Testis (tissue), 2 donors: ENCODE measurements at regions not wholly inside any gene's neighbourhood (a gene's known extent, or its start where the extent isn't known, plus 50 kb on each side); places are given as distances from the start of the nearest gene placed in this dataset.

Experiments
- POLR2A ChIP-seq: fragments of 450-650 bp; IDR thresholded peaks from one replicate; pipeline ENCODE4 v1.6.1; 2017; ENCODE audit warnings: antibody characterized with exemption, mild to moderate bottlenecking, moderate library complexity
- TF ChIP-seq, protein P1 (sequence below), 3 experiments: fragments of 450-650 bp in 2 of 3; fragments of 200-600 bp in 1 of 3; sonication (generic) in 1 of 3; IDR thresholded peaks; one replicate each; pipeline ENCODE4 v1.5.1; 2016 to 2019; ENCODE audit warnings: antibody characterized with exemption in 3 of 3, mild to moderate bottlenecking in 2 of 3, moderate library complexity in 1 of 3

DNA sequence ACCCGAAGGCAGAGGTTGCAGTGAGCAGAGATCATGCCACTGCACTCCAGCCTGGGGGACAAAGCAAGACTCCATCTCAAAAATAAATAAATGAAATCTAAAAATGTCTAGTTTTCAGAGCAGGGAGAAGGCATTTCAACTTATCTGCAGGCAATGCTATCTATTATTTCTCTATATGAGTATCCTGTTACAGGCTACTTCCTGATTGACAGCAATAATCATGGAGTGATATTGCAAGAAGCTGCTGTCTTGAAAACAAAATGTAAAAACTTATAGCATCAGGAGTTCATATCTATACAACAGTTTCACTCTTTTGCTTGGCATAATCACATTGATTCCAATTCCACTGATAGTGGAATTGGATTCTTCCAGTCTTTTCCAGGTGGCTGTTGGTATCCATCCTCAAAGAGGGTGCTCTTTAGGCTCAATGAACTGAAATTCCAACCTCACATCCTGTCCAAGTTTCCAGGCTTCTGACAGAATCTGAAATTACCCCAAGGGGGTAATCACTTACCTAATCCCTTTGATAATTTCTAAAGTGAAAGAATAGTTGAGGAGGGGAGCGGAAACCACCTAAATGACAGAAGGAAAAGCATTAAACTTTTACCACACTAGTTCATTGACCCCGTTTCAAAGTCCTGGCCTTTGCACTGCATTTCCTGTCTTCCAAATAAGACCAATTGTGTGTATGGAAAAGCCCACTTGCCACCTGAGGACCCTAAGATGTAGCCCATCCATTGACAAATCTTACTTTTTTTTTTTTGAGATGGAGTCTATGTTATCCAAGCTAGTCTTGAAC lies 107.6 kb downstream of the GLUL start:
- no peak for TF ChIP-seq POLR2A
- TF ChIP-seq, protein P1, sequence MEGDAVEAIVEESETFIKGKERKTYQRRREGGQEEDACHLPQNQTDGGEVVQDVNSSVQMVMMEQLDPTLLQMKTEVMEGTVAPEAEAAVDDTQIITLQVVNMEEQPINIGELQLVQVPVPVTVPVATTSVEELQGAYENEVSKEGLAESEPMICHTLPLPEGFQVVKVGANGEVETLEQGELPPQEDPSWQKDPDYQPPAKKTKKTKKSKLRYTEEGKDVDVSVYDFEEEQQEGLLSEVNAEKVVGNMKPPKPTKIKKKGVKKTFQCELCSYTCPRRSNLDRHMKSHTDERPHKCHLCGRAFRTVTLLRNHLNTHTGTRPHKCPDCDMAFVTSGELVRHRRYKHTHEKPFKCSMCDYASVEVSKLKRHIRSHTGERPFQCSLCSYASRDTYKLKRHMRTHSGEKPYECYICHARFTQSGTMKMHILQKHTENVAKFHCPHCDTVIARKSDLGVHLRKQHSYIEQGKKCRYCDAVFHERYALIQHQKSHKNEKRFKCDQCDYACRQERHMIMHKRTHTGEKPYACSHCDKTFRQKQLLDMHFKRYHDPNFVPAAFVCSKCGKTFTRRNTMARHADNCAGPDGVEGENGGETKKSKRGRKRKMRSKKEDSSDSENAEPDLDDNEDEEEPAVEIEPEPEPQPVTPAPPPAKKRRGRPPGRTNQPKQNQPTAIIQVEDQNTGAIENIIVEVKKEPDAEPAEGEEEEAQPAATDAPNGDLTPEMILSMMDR (IDR thresholded peaks at IDR 0.05): no peak
